ENCODE measurements at regions not wholly inside any gene's neighbourhood (a gene's known extent, or its start where the extent isn't known, plus 50 kb on each side); places are given as distances from the start of the nearest gene placed in this dataset.
"Not testable (repeated sequence)": the region's sequence is repeated elsewhere in the genome, so short reads cannot be mapped to it uniquely, and the experiment has no call there.

- not testable (repeated sequence) for TF ChIP-seq EP300 (IDR thresholded peaks at IDR 0.05; ENCODE audit: borderline replicate concordance in 1 of 2, low read depth in 2 of 2, low read length in 2 of 2); CHD2 (IDR thresholded peaks at IDR 0.05; ENCODE audit: low read length); POLR2A (IDR thresholded peaks at IDR 0.05; ENCODE audit: control extremely low read depth in 1 of 2, low read depth in 2 of 2, low read length in 2 of 2); CTCF (IDR thresholded peaks at IDR 0.05; ENCODE audit: control extremely low read depth in 1 of 3, insufficient read depth in 1 of 3, low read depth in 1 of 3, low read length in 3 of 3); MAX (IDR thresholded peaks at IDR 0.05); ATF2 (IDR thresholded peaks at IDR 0.05; ENCODE audit: low read length)
Observed at GRCh38 chrX:138990425-138990824, 278.9 kb upstream of the FGF13 start.
